HG03520 (cell line): ENCODE measurements at regions not wholly inside any gene's neighbourhood (a gene's known extent, or its start where the extent isn't known, plus 50 kb on each side); places are given as distances from the start of the nearest gene placed in this dataset.

Source experiments
- ATAC-seq: cut with Tn5 transposase; IDR thresholded peaks from one replicate; pipeline ENCODE4 v1.9.1; 2021; ENCODE audit warnings: mild to moderate bottlenecking, moderate library complexity; ENCODE audit not compliant: unreplicated experiment

GRCh38 chr7:148472406-148472805 is 118.2 kb upstream of the C7orf33 start:
- no peak for ATAC-seq

GRCh38 chr7:148473703-148474480 is 116.7 kb upstream of the C7orf33 start:
- no peak for ATAC-seq

- ATAC-seq: no peak
Measured at GRCh38 chr7:148474481-148475025, 116.0 kb upstream of the C7orf33 start.

GRCh38 chr7:148478551-148478950 is 112.0 kb upstream of the C7orf33 start:
- no peak for ATAC-seq

- ATAC-seq: no peak
Measured at GRCh38 chr7:148480479-148481146, 110.0 kb upstream of the C7orf33 start.

GRCh38 chr7:148481147-148481526 is 109.4 kb upstream of the C7orf33 start:
- no peak for ATAC-seq

GRCh38 chr7:148481971-148482626 is 108.5 kb upstream of the C7orf33 start:
- no peak for ATAC-seq

- ATAC-seq: no peak
Measured at GRCh38 chr7:148483515-148484308, 106.9 kb upstream of the C7orf33 start.

- ATAC-seq: no peak
Measured at GRCh38 chr7:148484486-148484885, 106.1 kb upstream of the C7orf33 start.

GRCh38 chr7:148485618-148486017 is 104.9 kb upstream of the C7orf33 start:
- ATAC-seq: no peak

GRCh38 chr7:148486937-148487336 is 103.6 kb upstream of the C7orf33 start:
- no peak for ATAC-seq

GRCh38 chr7:148487912-148488311 is 102.7 kb upstream of the C7orf33 start:
- ATAC-seq: no peak

- ATAC-seq: no peak
Measured at GRCh38 chr7:148489678-148490077, 100.9 kb upstream of the C7orf33 start.

- no peak for ATAC-seq
Measured at GRCh38 chr7:148492157-148492860, 98.3 kb upstream of the C7orf33 start.

GRCh38 chr7:148495605-148496004 is 95.0 kb upstream of the C7orf33 start:
- no peak for ATAC-seq

- ATAC-seq: no peak
Measured at GRCh38 chr7:148500978-148501377, 89.6 kb upstream of the C7orf33 start.

GRCh38 chr7:148503900-148504487 is 86.6 kb upstream of the C7orf33 start:
- ATAC-seq: no peak

GRCh38 chr7:148505645-148506375 is 84.8 kb upstream of the C7orf33 start:
- no peak for ATAC-seq

- peak; percentile 98 for ATAC-seq
Measured at GRCh38 chr7:148507064-148507573, 83.4 kb upstream of the C7orf33 start.
